WTC11 (cell line): ENCODE measurements at regions not wholly inside any gene's neighbourhood (a gene's known extent, or its start where the extent isn't known, plus 50 kb on each side); places are given as distances from the start of the nearest gene placed in this dataset.

Experiments
- ATAC-seq: fragments of 200-7000 bp; cut with Tn5 transposase; 2 replicates; pipeline ENCODE4 v1.10.0; 2021; ENCODE audit warnings: mild to moderate bottlenecking, moderate library complexity
- CTCF ChIA-PET: fragments of 300-600 bp; sonication (Branson Sonifier 250); formaldehyde crosslinking; loops from one replicate; lab custom pipeline; 2021; ENCODE audit warnings: antibody characterized with exemption; lab: Charles Lee
- POLR2A ChIA-PET: fragments of 350-600 bp; sonication (Branson Sonifier 250); formaldehyde crosslinking; loops from one replicate; lab custom pipeline; 2021; ENCODE audit warnings: antibody characterized with exemption; lab: Charles Lee
- DNase-seq: peaks from one replicate; pipeline ENCODE4 v3.0.0; 2021; ENCODE audit warnings: low spot score
- H3K27ac Mint-ChIP-seq: 2 replicates; pipeline ENCODE4 v1.8.0; 2021; ENCODE audit warnings: mixed read lengths
- H3K27me3 Mint-ChIP-seq: 2 replicates; pipeline ENCODE4 v1.8.0; 2021; ENCODE audit warnings: low read depth, mild to moderate bottlenecking, moderate library complexity, mixed read lengths
- H3K36me3 Mint-ChIP-seq: 2 replicates; pipeline ENCODE4 v1.8.0; 2021; ENCODE audit warnings: mixed read lengths
- H3K4me1 Mint-ChIP-seq: 2 replicates; pipeline ENCODE4 v1.8.0; 2022; ENCODE audit warnings: mixed read lengths
- H3K4me3 Mint-ChIP-seq: 2 replicates; pipeline ENCODE4 v1.8.0; 2021; ENCODE audit warnings: mild to moderate bottlenecking, moderate library complexity, mixed read lengths
- H3K9me3 Mint-ChIP-seq: 2 replicates; pipeline ENCODE4 v1.8.0; 2021; ENCODE audit warnings: mixed read lengths
- AFF4 ChIP-seq: sonication (generic); formaldehyde crosslinking; IDR thresholded peaks from 2 replicates; pipeline ENCODE4 v1.8.1; 2023; ENCODE audit warnings: mild to moderate bottlenecking, missing genetic modification reagents, borderline replicate concordance
- ARID4B ChIP-seq: sonication (generic); formaldehyde crosslinking; IDR thresholded peaks from 2 replicates; pipeline ENCODE4 v1.8.0; 2023; ENCODE audit warnings: missing genetic modification reagents, mild to moderate bottlenecking, borderline replicate concordance
- E2F4 ChIP-seq: sonication (generic); formaldehyde crosslinking; IDR thresholded peaks from 2 replicates; pipeline ENCODE4 v1.8.1; 2022; ENCODE audit warnings: low read depth, mild to moderate bottlenecking, moderate library complexity, missing genetic modification reagents, borderline replicate concordance
- FOXJ3 ChIP-seq: sonication (generic); formaldehyde crosslinking; IDR thresholded peaks from 2 replicates; pipeline ENCODE4 v1.9.0; 2021; ENCODE audit warnings: missing genetic modification reagents, mild to moderate bottlenecking, borderline replicate concordance
- FOXP1 ChIP-seq: sonication (generic); formaldehyde crosslinking; IDR thresholded peaks from 2 replicates; pipeline ENCODE4 v1.8.0; 2022; ENCODE audit warnings: missing genetic modification reagents, mild to moderate bottlenecking, moderate library complexity, borderline replicate concordance
- HMGA2 ChIP-seq: fragments of 250-450 bp; sonication (Bioruptor Pico); IDR thresholded peaks from 2 replicates; pipeline ENCODE4 v1.4.0; 2021; ENCODE audit warnings: mild to moderate bottlenecking, moderate library complexity
- MAX ChIP-seq: sonication (generic); formaldehyde crosslinking; IDR thresholded peaks from 2 replicates; pipeline ENCODE4 v1.8.0; 2022; ENCODE audit warnings: mild to moderate bottlenecking, missing genetic modification reagents
- MXD4 ChIP-seq: fragments of 250-450 bp; sonication (Bioruptor Pico); IDR thresholded peaks from 2 replicates; pipeline ENCODE4 v1.8.0; 2021; ENCODE audit warnings: mild to moderate bottlenecking, moderate library complexity, borderline replicate concordance
- NFATC4 ChIP-seq: fragments of 250-450 bp; sonication (Bioruptor Pico); IDR thresholded peaks from 2 replicates; pipeline ENCODE4 v1.9.0; 2021; ENCODE audit warnings: mild to moderate bottlenecking
- NFE2L1 ChIP-seq: sonication (generic); formaldehyde crosslinking; IDR thresholded peaks from 2 replicates; pipeline ENCODE4 v1.8.1; 2023; ENCODE audit warnings: missing genetic modification reagents
- NR1H2 ChIP-seq: sonication (generic); formaldehyde crosslinking; IDR thresholded peaks from 2 replicates; pipeline ENCODE4 v1.9.0; 2021; ENCODE audit warnings: mild to moderate bottlenecking, moderate library complexity, missing genetic modification reagents
- NR2C2 ChIP-seq: sonication (generic); formaldehyde crosslinking; IDR thresholded peaks from 2 replicates; pipeline ENCODE4 v1.8.0; 2022; ENCODE audit warnings: mild to moderate bottlenecking, missing genetic modification reagents
- PRDM15 ChIP-seq: sonication (generic); formaldehyde crosslinking; IDR thresholded peaks from 2 replicates; pipeline ENCODE4 v1.8.0; 2022; ENCODE audit warnings: missing genetic modification reagents
- PRRX2 ChIP-seq: fragments of 250-450 bp; sonication (Bioruptor Pico); IDR thresholded peaks from 2 replicates; pipeline ENCODE4 v1.8.0; 2021; ENCODE audit warnings: mild to moderate bottlenecking
- TEAD1 ChIP-seq: sonication (generic); formaldehyde crosslinking; IDR thresholded peaks from 2 replicates; pipeline ENCODE4 v1.8.0; 2022; ENCODE audit warnings: mild to moderate bottlenecking, missing genetic modification reagents
- TP53 ChIP-seq: sonication (generic); formaldehyde crosslinking; IDR thresholded peaks from 2 replicates; pipeline ENCODE4 v1.8.1; 2023; ENCODE audit warnings: mild to moderate bottlenecking, missing genetic modification reagents
- ZMAT4 ChIP-seq: fragments of 250-450 bp; sonication (Bioruptor Pico); IDR thresholded peaks from 2 replicates; pipeline ENCODE4 v1.9.0; 2021; ENCODE audit warnings: mild to moderate bottlenecking
- ZNF232 ChIP-seq: sonication (generic); formaldehyde crosslinking; IDR thresholded peaks from 2 replicates; pipeline ENCODE4 v1.8.0; 2022; ENCODE audit warnings: mild to moderate bottlenecking, missing genetic modification reagents
- ZNF317 ChIP-seq: sonication (generic); formaldehyde crosslinking; IDR thresholded peaks from 2 replicates; pipeline ENCODE4 v1.8.1; 2023; ENCODE audit warnings: low read depth, mild to moderate bottlenecking, moderate library complexity, missing genetic modification reagents, borderline replicate concordance
- ZNF532 ChIP-seq: fragments of 250-450 bp; sonication (Bioruptor Pico); IDR thresholded peaks from 2 replicates; pipeline ENCODE4 v1.9.0; 2021; ENCODE audit warnings: mild to moderate bottlenecking, borderline replicate concordance

GRCh38 chr3:159166899-159167586 lies 365.2 kb downstream of the MFSD1 start:
- POLR2A ChIA-PET, result no interaction called here

More at GRCh38 chr3:159166899-159167586, 365.2 kb downstream of the MFSD1 start:
- CTCF ChIA-PET, result no interaction called here
- Mint-ChIP-seq H3K9me3 (no peaks in the 10 kb centered on the region), H3K36me3 (no peaks in the 10 kb centered on the region), H3K4me3 (no peak overlapping the region), H3K4me1 (no peaks in the 10 kb centered on the region), H3K27me3 (no peaks in the 10 kb centered on the region), H3K27ac (no peak overlapping the region)
- DNase-seq, result no peak
- ATAC-seq, result no peak
- no peak for TF ChIP-seq HMGA2 (CRISPR knock-in tag)
- TF ChIP-seq FOXJ3, result no peak
- no peak for TF ChIP-seq NFE2L1 (CRISPR knock-in tag)
- TF ChIP-seq NR2C2 (CRISPR knock-in tag), result no peak
- TF ChIP-seq MAX (CRISPR knock-in tag), result no peak
- TF ChIP-seq ZMAT4 (CRISPR knock-in tag), result no peak
- no peak for TF ChIP-seq TP53 (CRISPR knock-in tag)
- no peak for TF ChIP-seq ARID4B (CRISPR knock-in tag)
- no peak for TF ChIP-seq ZNF317 (CRISPR knock-in tag)
- no peak for TF ChIP-seq NR1H2 (CRISPR knock-in tag)
- TF ChIP-seq PRDM15 (CRISPR knock-in tag), result no peak
- TF ChIP-seq MXD4 (CRISPR knock-in tag), result no peak
- TF ChIP-seq NFATC4, result no peak
- no peak for TF ChIP-seq TEAD1 (CRISPR knock-in tag)
- TF ChIP-seq FOXP1 (CRISPR knock-in tag), result no peak
- no peak for TF ChIP-seq ZNF232 (CRISPR knock-in tag)
- TF ChIP-seq PRRX2 (CRISPR knock-in tag), result no peak
- no peak for TF ChIP-seq E2F4 (CRISPR knock-in tag)
- no peak for TF ChIP-seq ZNF532 (CRISPR knock-in tag)
- TF ChIP-seq AFF4 (CRISPR knock-in tag), result no peak
- TF ChIP-seq, all 79 proteins: peak for 0
